ENCODE measurements at regions not wholly inside any gene's neighbourhood (a gene's known extent, or its start where the extent isn't known, plus 50 kb on each side); places are given as distances from the start of the nearest gene placed in this dataset.
"Not testable (repeated sequence)": the region's sequence is repeated elsewhere in the genome, so short reads cannot be mapped to it uniquely, and the experiment has no call there.

DNA sequence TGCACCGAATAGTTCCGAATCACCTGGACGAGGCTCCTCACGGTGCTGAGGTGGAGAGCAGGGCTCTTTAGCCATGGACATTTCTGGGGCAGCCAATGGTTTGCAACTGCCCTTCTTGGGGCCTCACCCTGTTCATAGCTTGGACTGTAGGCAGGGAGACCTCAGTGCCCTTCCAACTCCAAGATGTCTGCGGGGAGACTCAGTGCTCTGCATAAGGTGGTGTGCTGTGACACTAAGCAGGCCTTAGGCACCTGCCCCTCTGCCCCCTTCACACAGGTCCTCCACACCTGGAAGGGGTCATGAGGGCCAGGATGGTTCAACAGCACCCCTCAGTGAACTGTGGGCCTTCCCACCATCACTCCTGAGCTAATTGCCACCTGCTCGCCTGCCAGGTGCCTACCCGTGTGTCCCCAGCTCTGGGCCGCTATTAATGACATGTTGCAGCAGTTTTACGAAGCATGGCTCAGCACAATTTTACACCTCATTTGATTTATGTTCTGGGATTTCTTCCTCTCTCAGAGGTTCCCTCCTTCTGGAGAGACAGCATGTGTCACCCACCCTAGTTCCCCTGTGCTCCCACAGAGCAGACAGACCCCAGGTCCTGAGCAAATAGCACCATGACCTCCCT is 101.2 kb upstream of the SMAD3 start:
- DNase-seq (ENCODE audit: low read depth) = no peak

DNA sequence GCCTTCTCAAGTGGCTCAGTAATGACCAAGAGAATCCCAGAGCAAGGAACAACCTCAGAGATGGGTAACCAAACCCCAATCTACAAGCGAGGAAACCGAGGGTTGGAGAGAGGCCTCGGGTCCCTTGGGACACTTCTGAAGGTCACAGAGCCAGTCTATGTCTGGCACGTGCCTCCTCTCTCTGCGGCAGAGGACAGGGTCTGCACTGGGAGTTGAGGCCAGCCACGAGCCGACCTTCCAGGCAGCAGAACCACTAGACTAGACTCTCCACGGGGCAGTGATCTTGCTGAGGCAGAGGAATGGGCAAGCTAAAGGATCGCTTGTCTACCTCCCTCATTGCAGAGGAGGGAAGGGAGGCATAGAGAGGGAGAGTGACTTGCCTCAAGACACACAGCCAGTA is 100.6 kb upstream of the SMAD3 start:
- no peak for DNase-seq (ENCODE audit: low read depth)

DNA sequence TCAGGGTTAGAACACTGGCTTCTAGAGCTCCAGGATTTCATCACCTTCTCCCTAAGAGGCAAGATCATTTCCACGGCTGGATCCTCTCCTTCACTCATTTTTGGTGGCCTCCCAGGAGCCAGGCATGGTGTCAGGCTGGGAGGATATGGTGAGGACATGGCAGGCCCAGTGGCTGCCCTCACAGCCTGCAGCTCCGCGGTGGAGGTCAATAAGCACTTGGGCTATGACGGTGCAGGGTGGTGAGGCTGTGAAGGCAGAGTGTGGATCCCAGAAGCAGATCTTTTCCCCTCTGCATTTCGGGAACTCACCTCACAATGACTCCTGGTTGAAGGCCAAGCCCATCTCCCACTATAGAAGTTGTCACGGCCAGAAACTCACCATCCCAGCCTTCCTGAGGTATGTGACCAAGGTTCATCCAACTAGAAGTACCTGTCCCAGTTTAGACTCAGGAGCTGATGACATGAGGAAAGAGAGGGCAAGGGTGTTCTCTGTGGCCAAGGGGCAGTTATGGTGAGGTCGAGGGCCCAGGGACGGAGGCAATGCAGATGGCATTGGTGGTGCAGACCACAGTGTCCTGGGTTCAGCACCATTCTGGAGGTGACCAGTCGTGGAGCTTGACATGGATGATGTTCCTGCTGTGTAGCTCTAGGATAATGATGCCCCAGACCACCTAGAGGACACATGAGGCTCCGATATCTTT is 100.1 kb upstream of the SMAD3 start:
- no peak for DNase-seq (ENCODE audit: low read depth)

- DNase-seq (ENCODE audit: low read depth) = no peak
These were observed 99.1 kb upstream of the SMAD3 start for GRCh38 chr15:66966256-66966655.

GRCh38 chr15:66968806-66969596 is 96.4 kb upstream of the SMAD3 start:
- no peak for DNase-seq (ENCODE audit: low read depth)

DNA sequence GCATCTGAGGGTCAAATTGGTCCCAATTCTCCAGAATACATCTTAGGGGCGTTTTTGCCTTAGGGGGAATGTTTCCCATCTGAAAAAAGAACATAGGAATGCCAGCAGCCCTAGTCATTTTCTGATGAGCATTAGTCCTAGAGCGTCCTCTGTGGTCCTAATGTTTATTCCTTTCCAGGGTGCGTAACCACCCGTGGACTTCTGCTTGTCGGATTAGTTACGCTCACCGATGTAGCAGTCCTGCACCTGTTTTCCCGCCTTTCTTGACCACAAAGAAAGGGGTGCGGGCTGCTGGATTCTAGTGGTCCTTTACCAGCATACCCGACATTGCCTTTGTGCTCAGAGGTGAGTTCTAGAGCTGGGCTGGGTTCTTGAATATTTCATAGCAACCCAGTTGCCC is 91.3 kb upstream of the SMAD3 start:
- DNase-seq (ENCODE audit: low read depth) = not testable (repeated sequence)

- DNase-seq (ENCODE audit: low read depth) = not testable (repeated sequence)
These were observed 89.2 kb upstream of the SMAD3 start for GRCh38 chr15:66976106-66976640.

- not testable (repeated sequence) for DNase-seq (ENCODE audit: low read depth)
These were observed 85.1 kb upstream of the SMAD3 start for GRCh38 chr15:66980326-66980725.

- no peak for DNase-seq (ENCODE audit: low read depth)
These were observed 83.6 kb upstream of the SMAD3 start for GRCh38 chr15:66981771-66982170.

DNA sequence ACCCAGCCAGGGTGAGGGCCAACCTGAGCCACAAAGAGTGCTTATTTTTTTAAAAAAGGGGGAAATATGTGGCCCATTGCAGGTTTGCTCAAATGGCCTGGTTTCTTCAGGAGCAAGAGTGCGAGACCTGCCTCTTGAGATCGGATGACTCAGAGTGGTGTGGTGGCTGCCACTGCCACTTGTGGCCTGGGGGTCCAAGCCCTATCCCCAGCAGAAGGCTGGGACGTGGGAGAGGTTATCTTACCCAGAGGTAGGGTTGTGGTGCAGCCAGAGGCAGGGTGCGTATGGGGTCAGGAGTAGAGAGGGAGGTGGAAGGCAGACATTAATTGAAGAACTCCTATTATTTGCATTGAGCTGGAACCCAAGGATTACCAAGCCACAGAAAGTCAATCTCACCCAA is 83.2 kb upstream of the SMAD3 start:
- no peak for DNase-seq (ENCODE audit: low read depth)

GRCh38 chr15:66982816-66983215 is 82.6 kb upstream of the SMAD3 start:
- no peak for DNase-seq (ENCODE audit: low read depth)

DNA sequence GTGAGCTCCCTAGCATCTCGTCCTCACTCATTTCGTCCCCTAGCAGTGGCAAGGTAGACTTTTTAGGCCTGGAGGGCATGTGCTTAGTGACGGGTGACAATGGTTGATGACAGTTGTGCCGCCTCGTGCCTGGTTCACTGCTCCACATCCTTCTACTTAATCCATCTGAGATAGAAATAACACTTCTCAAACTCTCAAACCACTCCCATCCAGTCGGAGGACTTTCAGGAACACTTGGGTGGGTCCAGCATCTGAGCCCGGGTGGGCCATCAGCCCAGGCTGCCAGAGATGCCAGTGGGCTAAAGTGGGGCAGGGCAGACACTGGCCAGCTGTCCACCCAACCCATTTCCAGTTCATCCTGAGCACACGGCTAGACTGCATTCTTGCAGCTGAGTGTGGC is 79.7 kb upstream of the SMAD3 start:
- no peak for DNase-seq (ENCODE audit: low read depth)

GRCh38 chr15:66986951-66987350 is 78.5 kb upstream of the SMAD3 start:
- DNase-seq (ENCODE audit: low read depth) = no peak

- no peak for DNase-seq (ENCODE audit: low read depth)
These were observed 72.3 kb upstream of the SMAD3 start for GRCh38 chr15:66993090-66993489.

- DNase-seq (ENCODE audit: low read depth) = no peak
These were observed 71.3 kb upstream of the SMAD3 start for GRCh38 chr15:66993874-66994696.

DNA sequence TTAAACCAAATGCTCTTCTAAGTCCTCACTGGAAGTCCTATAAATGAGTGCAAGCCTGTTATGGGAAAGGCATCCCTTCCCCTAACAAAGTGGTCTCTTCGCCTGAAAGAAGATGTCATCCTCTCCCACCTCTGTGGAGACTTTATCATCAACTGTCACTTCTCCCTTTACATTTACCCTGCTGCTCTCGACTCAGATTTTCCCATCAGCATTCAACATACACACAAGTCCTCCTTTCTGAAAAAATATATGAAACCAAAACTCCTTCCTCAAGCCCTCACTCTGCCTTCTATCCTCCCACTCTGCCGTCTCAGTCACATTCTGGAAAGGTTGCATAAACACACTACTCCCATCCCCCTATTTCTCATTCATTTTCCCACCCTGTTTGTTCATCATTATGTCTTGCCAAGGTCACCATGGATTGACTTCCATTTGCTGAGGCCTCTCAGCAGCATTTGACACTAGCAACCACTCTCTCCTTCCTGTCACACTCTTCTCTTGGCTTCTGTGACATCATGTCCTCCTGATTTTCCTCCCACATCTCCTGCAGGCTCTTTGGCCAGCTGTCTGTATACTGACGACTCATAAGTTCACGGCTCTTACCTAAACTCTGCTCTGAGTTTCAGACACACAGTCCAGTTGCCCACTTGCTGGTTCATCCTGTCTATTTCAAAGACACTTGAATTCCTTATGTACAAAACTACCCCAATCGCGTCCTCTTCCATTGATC is 70.3 kb upstream of the SMAD3 start:
- DNase-seq (ENCODE audit: low read depth) = peak; percentile 24

- no peak for DNase-seq (ENCODE audit: low read depth)
These were observed 69.3 kb upstream of the SMAD3 start for GRCh38 chr15:66996094-66996493.

GRCh38 chr15:66997212-66997611 is 68.2 kb upstream of the SMAD3 start:
- DNase-seq (ENCODE audit: low read depth) = peak; percentile 75

GRCh38 chr15:66998234-66998633 is 67.2 kb upstream of the SMAD3 start:
- DNase-seq (ENCODE audit: low read depth) = not testable (repeated sequence)

- no peak for DNase-seq (ENCODE audit: low read depth)
These were observed 66.1 kb upstream of the SMAD3 start for GRCh38 chr15:66999046-66999968.
